Cardiac fibroblast (primary cell): ENCODE measurements at regions not wholly inside any gene's neighbourhood (a gene's known extent, or its start where the extent isn't known, plus 50 kb on each side); places are given as distances from the start of the nearest gene placed in this dataset.

Experiments used
- DNase-seq, 2 donors: peaks; one replicate each; pipeline versions ENCODE4 v3.0.0 to v3.0.0-alpha.2; 2010; ENCODE audit warnings: low read depth in 2 of 2
- H3K4me3 ChIP-seq, 2 donors: replicated peaks in 1 of 2; 1 replicate in 1 of 2; 2 replicates in 1 of 2; pipeline ENCODE4 v1.5.1; 2011; ENCODE audit warnings: low read depth in 2 of 2, low read length in 2 of 2, mild to moderate bottlenecking in 2 of 2, moderate library complexity in 1 of 2
- TF ChIP-seq, protein P1 (sequence below): IDR thresholded peaks from one replicate; pipeline ENCODE4 v1.5.1; 2011; ENCODE audit warnings: low read depth, mild to moderate bottlenecking, low read length, inconsistent platforms

GRCh38 chr2:37507051-37507410, 162.6 kb downstream of the QPCT start:
- TF ChIP-seq, protein P1, sequence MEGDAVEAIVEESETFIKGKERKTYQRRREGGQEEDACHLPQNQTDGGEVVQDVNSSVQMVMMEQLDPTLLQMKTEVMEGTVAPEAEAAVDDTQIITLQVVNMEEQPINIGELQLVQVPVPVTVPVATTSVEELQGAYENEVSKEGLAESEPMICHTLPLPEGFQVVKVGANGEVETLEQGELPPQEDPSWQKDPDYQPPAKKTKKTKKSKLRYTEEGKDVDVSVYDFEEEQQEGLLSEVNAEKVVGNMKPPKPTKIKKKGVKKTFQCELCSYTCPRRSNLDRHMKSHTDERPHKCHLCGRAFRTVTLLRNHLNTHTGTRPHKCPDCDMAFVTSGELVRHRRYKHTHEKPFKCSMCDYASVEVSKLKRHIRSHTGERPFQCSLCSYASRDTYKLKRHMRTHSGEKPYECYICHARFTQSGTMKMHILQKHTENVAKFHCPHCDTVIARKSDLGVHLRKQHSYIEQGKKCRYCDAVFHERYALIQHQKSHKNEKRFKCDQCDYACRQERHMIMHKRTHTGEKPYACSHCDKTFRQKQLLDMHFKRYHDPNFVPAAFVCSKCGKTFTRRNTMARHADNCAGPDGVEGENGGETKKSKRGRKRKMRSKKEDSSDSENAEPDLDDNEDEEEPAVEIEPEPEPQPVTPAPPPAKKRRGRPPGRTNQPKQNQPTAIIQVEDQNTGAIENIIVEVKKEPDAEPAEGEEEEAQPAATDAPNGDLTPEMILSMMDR: no peak
- H3K4me3 ChIP-seq: no peak overlapping the region
- DNase-seq: no peak

GRCh38 chr2:37507703-37508102, 163.3 kb downstream of the QPCT start:
- no peak overlapping the region for H3K4me3 ChIP-seq
- DNase-seq: peak in 1 of 2 donors; percentile 5
- TF ChIP-seq, protein P1: no peak

DNA sequence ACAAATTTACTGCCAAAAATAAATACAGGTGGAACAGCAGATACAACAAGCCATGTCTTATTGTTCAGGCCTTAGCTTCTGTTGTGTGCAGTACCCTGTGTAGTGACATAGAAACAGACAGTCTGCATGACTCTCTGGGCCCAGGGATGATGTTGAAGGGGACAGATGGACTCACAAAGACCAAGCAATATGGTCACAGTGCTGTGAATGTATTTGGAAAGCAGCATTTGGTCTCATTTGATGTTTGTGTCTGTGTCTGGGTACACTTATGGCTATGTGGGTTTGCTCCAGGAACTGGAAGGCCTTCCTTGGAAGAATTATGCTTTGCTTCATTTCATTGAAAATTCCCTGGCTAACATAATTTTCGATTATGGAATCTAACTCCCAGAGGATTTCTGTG, 158.5 kb downstream of the CDC42EP3 start:
- no peak for DNase-seq
- TF ChIP-seq, protein P1: no peak
- no peak overlapping the region for H3K4me3 ChIP-seq

GRCh38 chr2:37523814-37524362, 147.6 kb downstream of the CDC42EP3 start:
- H3K4me3 ChIP-seq: no peak overlapping the region
- TF ChIP-seq, protein P1: no peak
- DNase-seq: peak; percentile 85 to 90

- TF ChIP-seq, protein P1: no peak
- peak in 1 of 2 donors; percentile 30 for DNase-seq
- no peak overlapping the region for H3K4me3 ChIP-seq
Measured at GRCh38 chr2:37526323-37526722, 145.1 kb downstream of the CDC42EP3 start.

GRCh38 chr2:37526856-37527255, 144.6 kb downstream of the CDC42EP3 start:
- TF ChIP-seq, protein P1: no peak
- no peak overlapping the region for H3K4me3 ChIP-seq
- DNase-seq: no peak

DNA sequence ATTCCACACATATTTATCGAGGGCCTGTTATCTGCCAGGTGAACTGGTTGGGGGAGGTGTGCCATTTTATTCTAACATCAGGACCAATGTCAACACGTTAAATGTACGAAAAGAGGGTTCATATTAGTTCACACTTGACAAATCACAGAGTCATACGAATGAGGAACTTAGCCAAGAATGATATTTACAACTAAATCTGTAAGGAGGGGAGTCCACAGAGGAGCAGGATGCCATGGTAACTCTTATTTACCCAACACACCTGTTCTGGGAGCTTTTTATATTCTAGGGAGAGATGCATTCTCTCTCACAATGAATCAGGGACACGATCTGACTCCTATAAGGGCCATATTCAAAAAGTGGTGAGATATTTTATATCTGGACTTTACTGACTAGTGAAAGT, 144.1 kb downstream of the CDC42EP3 start:
- TF ChIP-seq, protein P1: no peak
- no peak overlapping the region for H3K4me3 ChIP-seq
- DNase-seq: no peak
